Neural crest cell (in vitro differentiated cells): ENCODE measurements at regions not wholly inside any gene's neighbourhood (a gene's known extent, or its start where the extent isn't known, plus 50 kb on each side); places are given as distances from the start of the nearest gene placed in this dataset.

ENCODE experiments used
- DNase-seq: peaks from one replicate; pipeline ENCODE4 v3.0.0; 2021; ENCODE audit warnings: low read depth, mixed read lengths, low spot score
- H3K27ac Mint-ChIP-seq: one replicate; pipeline ENCODE4 v1.8.0; 2021; ENCODE audit warnings: mild to moderate bottlenecking, mixed read lengths; ENCODE audit not compliant: unreplicated experiment
- H3K27me3 Mint-ChIP-seq: 2 replicates; pipeline ENCODE4 v1.8.0; 2021; ENCODE audit warnings: low read depth, mild to moderate bottlenecking, mixed read lengths
- H3K36me3 Mint-ChIP-seq: 2 replicates; pipeline ENCODE4 v1.8.0; 2021; ENCODE audit warnings: low read depth, mild to moderate bottlenecking, mixed read lengths
- H3K4me1 Mint-ChIP-seq: 2 replicates; pipeline ENCODE4 v1.8.0; 2021; ENCODE audit warnings: mixed read lengths
- H3K4me3 Mint-ChIP-seq: one replicate; pipeline ENCODE4 v1.8.0; 2021; ENCODE audit warnings: mild to moderate bottlenecking, mixed read lengths
- H3K9me3 Mint-ChIP-seq: 2 replicates; pipeline ENCODE4 v1.8.0; 2021; ENCODE audit warnings: mixed read lengths
- CTCF ChIP-seq: fragments of 200-600 bp; sonication (generic); conservative IDR thresholded peaks from 2 replicates; pipeline ENCODE4 v1.5.0; 2021; ENCODE audit warnings: antibody characterized with exemption, mild to moderate bottlenecking

- no peaks in the 10 kb centered on the region for H3K9me3 Mint-ChIP-seq
- peaks cover 30% of the 10 kb centered on the region for H3K4me1 Mint-ChIP-seq
- no peak for TF ChIP-seq CTCF
- H3K4me3 Mint-ChIP-seq = no peak overlapping the region
- H3K36me3 Mint-ChIP-seq = no peaks in the 10 kb centered on the region
- no peaks in the 10 kb centered on the region for H3K27me3 Mint-ChIP-seq
- H3K27ac Mint-ChIP-seq = no peak overlapping the region
- no peak for DNase-seq
Observed at GRCh38 chr1:59113876-59114457, 182.9 kb upstream of the FGGY start.

- Mint-ChIP-seq H3K27ac (no peak overlapping the region), H3K9me3 (no peaks in the 10 kb centered on the region), H3K4me1 (peaks cover 30% of the 10 kb centered on the region), H3K36me3 (no peaks in the 10 kb centered on the region), H3K4me3 (no peak overlapping the region), H3K27me3 (no peaks in the 10 kb centered on the region)
- DNase-seq = no peak
- TF ChIP-seq CTCF = no peak
Observed at GRCh38 chr1:59115865-59116264, 181.0 kb upstream of the FGGY start.

GRCh38 chr1:59116920-59117542 is 179.9 kb upstream of the FGGY start:
- H3K27ac Mint-ChIP-seq = peak overlapping the region; percentile 83
- no peak for DNase-seq

GRCh38 chr1:59122527-59122926 is 174.4 kb upstream of the FGGY start:
- Mint-ChIP-seq H3K9me3 (peaks cover 6% of the 10 kb centered on the region), H3K4me1 (peaks cover 11% of the 10 kb centered on the region), H3K36me3 (no peaks in the 10 kb centered on the region), H3K27ac (no peak overlapping the region), H3K27me3 (no peaks in the 10 kb centered on the region), H3K4me3 (no peak overlapping the region)
- TF ChIP-seq CTCF = no peak
- DNase-seq = no peak

More at GRCh38 chr1:59116920-59117542, 179.9 kb upstream of the FGGY start:
- Mint-ChIP-seq H3K4me3 (peak overlapping the region; percentile 17), H3K36me3 (no peaks in the 10 kb centered on the region), H3K9me3 (no peaks in the 10 kb centered on the region), H3K4me1 (peaks cover 30% of the 10 kb centered on the region), H3K27me3 (no peaks in the 10 kb centered on the region)
- no peak for TF ChIP-seq CTCF

GRCh38 chr1:59123081-59123681 is 173.7 kb upstream of the FGGY start:
- TF ChIP-seq CTCF = no peak
- DNase-seq = no peak
- Mint-ChIP-seq H3K36me3 (no peaks in the 10 kb centered on the region), H3K27ac (no peak overlapping the region), H3K27me3 (no peaks in the 10 kb centered on the region), H3K4me3 (no peak overlapping the region), H3K9me3 (peaks cover 6% of the 10 kb centered on the region), H3K4me1 (peaks cover 4% of the 10 kb centered on the region)
